ENCODE measurements at regions not wholly inside any gene's neighbourhood (a gene's known extent, or its start where the extent isn't known, plus 50 kb on each side); places are given as distances from the start of the nearest gene placed in this dataset.

DNA sequence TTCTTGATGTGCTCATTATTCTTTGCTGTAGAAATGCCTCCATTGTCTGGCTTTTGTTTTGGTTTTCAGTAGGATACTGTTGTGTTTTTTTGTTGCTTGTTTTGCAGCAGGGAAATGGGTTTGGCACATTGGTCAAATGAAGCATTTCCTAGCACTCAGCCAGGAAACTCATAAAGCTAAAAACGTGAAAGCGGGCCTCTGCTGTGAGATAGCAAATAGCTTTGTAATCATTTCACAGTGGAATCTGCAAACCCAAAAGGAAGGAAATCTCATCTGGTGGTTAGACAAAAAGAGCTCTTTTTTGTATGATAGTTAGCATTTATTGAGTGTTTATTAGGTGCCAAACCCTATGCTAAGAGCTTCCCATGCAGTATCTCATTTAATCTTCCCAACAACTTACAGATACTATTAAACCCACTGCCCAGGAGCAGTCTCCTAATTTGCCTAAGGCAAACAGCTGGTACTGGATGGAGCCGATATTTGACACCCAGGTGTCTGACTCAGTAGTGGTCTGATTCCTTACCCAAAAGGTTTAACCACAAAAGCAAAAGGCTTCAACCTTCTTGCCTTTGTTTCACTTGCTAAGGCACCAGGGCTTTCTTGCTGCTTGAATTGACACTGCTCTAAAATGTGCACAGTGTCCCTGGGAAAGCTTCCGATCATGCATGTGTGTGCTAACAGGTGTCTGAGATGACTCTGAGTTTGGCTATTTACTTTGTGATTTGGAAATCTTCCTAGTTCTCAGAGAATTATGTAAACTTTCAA is 527.9 kb upstream of the MDFIC2 start:
- DNase-seq = no peak

- DNase-seq = no peak
These were observed 521.0 kb upstream of the MDFIC2 start for GRCh38 chr3:70833239-70833960.

DNA sequence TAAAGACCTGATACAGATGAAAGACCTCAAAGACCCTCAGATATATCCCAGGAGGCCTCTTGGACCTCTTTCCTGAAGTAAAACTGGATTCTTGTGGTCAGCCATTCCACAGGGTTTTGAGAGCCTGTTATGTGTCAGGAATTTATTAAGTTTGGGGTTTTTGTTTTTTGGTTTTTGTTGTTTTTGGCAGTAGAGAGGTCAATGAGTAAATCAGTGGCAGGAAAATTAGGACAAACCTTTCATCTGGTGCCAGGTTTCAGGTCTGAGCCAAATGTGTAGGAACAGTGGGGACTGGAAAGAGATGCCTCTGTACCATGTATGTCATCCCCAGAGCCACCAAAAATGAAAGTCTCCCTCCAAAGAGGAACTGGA is 520.4 kb upstream of the MDFIC2 start:
- DNase-seq = no peak

DNA sequence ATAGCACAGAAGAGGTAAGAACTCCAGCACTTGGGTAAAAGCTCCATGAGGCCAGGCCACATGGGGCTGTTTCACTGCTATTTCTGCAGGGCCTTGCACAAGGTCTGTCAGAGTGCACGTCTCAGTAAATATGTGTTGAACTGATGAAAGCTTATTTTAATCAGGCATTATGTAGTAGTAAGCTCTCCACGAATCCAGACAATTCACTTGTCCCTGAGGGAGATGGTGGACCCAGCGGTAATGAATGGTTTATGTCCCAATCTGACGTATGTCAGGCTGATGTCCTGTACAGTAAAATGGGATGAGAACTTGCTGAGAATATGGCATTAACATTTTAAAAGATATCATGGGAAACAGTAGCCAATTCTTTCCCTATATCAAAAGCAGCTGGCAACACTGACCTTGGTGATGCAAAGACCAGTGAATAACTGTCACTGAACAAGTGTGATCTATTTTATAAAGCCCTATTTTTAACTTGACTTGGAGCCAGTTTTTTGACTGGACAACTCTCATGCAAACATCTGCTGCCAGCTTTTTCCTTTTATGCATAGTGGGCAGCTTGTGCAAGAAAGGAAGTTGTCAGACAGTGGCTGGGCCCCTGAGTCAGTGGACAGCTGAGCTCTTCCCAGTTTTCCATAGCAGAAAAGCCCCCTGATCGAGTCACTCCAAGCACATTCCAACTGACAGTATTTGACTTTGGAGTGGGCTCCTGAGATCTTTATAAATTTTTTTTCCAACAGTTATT is 519.8 kb upstream of the MDFIC2 start:
- DNase-seq = no peak

DNA sequence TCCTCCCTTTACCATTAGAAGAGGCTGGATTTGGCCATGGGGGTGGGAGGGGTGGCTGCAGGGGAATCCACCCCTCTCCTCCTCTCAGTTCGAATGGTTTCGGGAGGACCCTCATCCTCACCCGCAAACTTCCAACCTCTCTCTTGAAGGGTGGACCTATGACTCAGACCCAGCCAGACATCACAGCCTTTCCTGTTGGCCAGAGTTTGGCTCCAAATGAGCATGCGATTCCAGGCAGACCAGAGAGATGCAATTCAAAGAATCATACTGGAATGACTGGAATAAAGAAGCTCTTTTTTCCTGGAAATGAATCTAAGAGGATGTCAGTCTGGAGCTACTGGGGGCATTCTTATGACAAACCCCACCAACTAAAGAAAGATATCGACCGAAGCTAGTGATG is 516.7 kb upstream of the MDFIC2 start:
- DNase-seq = no peak

GRCh38 chr3:70824773-70825172 is 512.3 kb upstream of the MDFIC2 start:
- no peak for DNase-seq

- DNase-seq = no peak
These were observed 511.6 kb upstream of the MDFIC2 start for GRCh38 chr3:70824078-70824477.

GRCh38 chr3:70823622-70824021 is 511.2 kb upstream of the MDFIC2 start:
- no peak for DNase-seq

- DNase-seq = peak; percentile 89
These were observed 510.2 kb upstream of the MDFIC2 start for GRCh38 chr3:70822669-70823068.

- DNase-seq = peak; percentile 7
These were observed 509.2 kb upstream of the MDFIC2 start for GRCh38 chr3:70821602-70822001.

DNA sequence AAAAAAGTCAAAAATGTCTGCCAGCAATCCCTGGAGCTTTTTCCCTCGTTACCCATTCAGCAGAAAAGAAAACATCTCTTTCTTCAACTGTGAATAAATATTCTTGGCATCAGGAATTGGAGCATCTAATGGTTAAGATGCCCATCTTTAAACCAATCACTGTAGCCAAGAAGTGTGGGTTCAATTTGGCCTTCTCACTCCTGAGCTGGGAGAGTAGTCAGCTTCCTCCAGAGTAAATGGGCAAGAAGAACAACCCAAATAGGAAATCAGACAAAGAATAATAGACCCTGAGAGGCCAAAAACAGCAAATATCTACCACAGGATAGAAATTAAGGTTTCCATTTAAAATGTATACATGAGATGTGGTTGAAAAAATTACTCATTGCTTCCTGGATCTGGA is 508.0 kb upstream of the MDFIC2 start:
- no peak for DNase-seq

GRCh38 chr3:70818145-70818544 is 505.7 kb upstream of the MDFIC2 start:
- DNase-seq = no peak

DNA sequence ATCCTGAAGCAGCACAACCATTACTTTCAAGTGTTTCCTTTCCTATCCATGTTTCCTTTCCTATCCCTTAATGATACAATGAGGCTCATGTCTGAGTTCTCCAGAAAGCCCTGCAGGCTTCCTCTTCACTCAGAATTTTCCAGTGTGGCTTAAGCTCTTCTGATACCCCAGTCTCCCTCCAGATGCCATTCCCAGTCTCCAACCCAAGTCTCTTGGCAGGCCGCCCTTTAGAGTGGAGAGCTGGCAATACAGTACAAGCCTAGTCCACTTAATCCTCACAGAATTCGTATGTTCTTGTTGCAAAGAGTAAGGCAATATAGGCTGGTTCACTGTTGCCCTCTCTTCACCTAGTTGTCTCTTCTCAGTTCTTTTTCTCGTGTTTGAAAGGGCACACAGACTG is 503.9 kb upstream of the MDFIC2 start:
- no peak for DNase-seq

- DNase-seq = no peak
These were observed 503.4 kb upstream of the MDFIC2 start for GRCh38 chr3:70815817-70816216.

DNA sequence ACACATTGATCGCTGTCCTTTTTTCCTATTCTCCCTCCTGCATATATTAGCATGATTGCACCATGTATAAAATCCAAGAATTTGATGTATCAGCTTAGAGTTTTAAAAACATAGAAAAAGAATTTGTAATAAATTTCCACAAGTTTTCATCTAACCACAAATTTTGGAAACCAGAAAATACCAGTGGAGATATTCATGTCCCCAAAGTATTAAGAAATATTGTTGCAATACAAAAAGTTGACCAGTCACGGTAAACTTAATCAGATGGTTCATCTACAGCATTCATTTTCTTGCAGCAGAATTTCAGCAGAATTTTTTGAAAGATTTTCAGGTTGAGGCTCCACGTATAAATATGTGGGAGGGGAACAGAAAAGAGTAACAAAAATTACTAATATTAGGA is 500.9 kb upstream of the MDFIC2 start:
- no peak for DNase-seq

- peak; percentile 10 for DNase-seq
These were observed 499.4 kb upstream of the MDFIC2 start for GRCh38 chr3:70811880-70812279.

DNA sequence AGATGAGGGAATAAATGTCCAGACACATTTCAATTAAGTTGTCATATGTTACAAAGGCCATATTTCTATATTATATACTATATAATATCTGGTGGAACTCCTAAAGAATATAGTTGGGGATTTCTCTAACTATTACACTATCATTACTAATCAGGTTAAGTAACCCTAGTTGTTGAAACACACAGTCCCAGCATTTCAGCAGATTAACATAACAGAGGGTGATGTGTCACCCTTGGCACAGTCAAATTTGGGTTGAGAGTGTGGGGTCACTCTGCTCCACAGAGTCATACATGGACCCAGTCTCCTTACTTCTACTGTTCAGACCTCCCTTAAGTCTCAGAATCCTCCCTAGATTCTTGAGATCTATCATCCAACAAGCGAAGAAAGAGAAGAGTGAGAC is 496.4 kb upstream of the MDFIC2 start:
- no peak for DNase-seq

- no peak for DNase-seq
These were observed 494.1 kb upstream of the MDFIC2 start for GRCh38 chr3:70806556-70806955.

- no peak for DNase-seq
These were observed 493.6 kb upstream of the MDFIC2 start for GRCh38 chr3:70806021-70806420.

DNA sequence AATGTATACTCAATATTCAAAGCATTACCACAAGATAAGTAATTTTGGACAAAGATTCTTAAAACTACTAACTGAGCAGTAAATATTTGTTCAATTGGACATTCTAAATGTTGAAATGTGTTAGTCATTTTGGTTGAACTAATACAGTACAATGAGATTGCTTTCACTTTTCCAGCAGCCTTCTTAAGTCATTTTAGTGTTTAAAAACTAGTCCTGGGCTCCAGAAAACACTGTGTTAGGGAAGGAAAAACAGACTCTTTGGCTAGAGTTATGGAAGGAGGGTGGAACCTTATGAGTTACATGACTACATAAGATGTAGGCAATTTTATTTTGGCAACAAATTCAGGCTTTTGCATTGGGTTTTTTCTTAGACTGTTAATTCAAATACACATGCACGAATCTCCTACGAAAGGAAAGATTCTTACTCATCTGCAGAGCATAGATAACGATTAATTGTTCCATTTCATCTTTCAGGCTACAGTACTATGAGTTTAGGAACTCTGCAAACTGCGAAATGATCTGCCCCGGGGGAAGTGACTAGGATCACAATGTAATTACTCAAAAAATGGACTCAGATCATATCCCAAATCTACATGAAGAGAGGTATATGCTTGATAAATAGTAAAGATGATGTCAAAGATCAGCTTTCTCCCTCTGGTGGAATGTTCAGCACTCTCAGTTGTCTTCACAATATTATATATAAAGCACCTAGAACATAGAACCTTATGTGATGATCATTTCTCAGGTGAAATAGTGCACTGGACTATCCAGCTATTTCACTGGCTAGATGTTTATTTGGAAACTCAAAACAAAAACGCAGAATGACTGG is 492.8 kb upstream of the MDFIC2 start:
- no peak for DNase-seq

DNA sequence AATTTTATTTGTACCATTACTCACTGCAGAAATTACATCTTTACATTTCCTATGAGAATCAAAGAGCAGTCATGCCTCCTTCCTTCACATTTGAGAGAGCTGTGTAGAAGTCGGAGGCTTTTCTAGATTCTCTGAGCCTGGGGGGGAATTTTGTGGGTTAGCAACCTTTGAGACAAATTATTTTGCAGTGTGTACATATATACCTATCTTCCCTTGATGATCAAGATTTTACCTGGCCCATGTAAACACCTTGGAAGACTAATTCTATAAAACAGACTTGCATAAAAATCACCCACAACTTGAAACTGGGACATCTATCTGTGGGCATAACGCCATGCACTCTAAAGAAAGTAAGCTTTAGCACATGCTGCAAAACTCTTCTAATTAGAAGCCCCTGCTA is 491.5 kb upstream of the MDFIC2 start:
- no peak for DNase-seq

DNA sequence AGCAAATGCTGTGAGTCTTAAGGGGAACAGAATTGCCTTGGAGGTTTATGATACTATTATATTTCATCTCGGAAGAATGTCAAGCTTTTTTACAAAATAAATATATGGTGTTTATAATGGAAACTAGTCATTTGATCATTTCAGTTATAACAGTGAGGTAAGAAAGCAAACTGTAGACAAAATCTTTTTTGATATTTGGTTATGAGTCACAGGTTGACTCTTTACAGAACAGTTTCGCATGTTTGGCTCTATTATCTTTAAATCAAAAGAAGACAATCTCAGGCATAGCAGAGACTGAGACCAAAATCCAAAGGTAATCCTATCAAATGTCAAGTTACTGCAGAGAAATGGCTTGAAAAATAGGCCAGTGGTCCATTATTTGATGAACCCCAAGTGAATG is 490.9 kb upstream of the MDFIC2 start:
- DNase-seq = no peak

- no peak for DNase-seq
These were observed 488.5 kb upstream of the MDFIC2 start for GRCh38 chr3:70800951-70801350.

Measured in NCI-H1105 treated with DMSO at 0.1 percent for 48 hours (cell line).